GM18511 (cell line): ENCODE measurements at regions not wholly inside any gene's neighbourhood (a gene's known extent, or its start where the extent isn't known, plus 50 kb on each side); places are given as distances from the start of the nearest gene placed in this dataset.
"Not testable (repeated sequence)": the region's sequence is repeated elsewhere in the genome, so short reads cannot be mapped to it uniquely, and the experiment has no call there.

Experiments used
- ATAC-seq: cut with Tn5 transposase; IDR thresholded peaks from one replicate; pipeline ENCODE4 v1.9.1; 2021; ENCODE audit warnings: mild to moderate bottlenecking, moderate library complexity; ENCODE audit not compliant: unreplicated experiment

DNA sequence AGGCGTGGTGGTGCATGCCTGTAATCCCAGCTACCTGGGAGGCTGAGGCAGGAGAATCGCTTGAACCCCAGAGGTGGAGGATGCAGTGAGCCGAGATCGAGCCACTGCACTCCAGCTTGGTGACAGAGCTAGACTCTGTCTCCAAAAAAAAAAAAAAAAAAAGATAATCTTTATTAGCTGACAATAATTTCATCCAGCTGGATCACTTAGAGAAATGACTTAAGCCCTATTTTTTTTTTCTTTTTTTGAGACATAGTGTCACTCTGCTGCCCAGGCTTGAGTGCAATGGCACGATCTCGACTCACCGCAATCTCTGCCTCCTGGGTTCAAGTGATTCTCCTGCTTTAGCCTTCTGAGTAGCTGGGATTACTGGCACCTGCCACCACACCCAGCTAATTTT lies 51.6 kb upstream of the MAP4K4 start:
- not testable (repeated sequence) for ATAC-seq

DNA sequence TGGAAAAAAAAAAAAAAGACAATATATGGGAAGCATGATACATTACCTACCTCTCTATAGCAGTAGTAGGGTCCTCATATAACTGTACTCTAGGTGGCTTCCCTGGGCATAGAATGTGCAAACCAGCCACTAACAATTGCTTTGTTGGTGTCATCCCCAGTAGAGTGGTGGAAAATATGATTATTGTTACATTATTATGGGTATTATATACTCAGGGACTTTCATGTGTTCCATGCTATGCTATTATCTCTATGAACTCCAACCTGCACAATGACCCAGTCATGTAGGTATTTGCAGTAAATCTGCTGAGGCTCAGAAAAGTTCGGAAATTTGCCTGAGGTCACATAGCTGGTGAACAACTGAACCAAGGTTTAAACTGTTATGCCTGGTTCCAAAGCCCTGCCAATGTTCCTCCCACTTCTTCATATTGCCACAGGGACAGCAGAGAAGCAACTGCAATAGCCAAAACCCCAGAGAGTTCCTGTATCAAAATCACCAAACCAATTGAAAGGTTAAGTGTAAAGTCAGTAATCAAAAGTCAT lies 52.6 kb upstream of the MAP4K4 start:
- no peak for ATAC-seq

DNA sequence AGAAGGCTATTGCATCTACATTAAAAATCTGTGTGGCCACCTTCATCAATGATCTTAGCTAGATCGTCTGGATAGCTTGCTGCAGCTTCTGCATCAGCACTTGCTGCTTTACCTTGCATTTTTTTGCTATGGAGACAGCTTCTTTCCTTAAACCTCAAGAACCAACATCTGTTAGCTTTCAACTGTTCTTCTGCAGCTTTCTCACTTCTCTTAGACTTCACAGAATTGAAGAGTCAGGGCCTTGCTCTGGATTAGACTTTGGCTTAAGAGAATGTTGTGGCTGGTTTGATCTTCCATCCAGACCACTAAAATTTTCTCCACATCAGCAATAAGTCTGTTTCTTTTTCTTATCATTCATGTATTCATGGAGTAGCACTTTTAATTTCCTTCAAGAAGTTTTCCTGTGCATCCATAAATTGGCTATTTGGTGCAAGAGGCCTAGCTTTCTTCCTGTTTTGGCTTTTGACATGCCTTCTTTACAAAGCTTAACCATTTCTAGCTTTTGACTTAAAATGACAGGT lies 54.4 kb upstream of the MAP4K4 start:
- ATAC-seq, result no peak

DNA sequence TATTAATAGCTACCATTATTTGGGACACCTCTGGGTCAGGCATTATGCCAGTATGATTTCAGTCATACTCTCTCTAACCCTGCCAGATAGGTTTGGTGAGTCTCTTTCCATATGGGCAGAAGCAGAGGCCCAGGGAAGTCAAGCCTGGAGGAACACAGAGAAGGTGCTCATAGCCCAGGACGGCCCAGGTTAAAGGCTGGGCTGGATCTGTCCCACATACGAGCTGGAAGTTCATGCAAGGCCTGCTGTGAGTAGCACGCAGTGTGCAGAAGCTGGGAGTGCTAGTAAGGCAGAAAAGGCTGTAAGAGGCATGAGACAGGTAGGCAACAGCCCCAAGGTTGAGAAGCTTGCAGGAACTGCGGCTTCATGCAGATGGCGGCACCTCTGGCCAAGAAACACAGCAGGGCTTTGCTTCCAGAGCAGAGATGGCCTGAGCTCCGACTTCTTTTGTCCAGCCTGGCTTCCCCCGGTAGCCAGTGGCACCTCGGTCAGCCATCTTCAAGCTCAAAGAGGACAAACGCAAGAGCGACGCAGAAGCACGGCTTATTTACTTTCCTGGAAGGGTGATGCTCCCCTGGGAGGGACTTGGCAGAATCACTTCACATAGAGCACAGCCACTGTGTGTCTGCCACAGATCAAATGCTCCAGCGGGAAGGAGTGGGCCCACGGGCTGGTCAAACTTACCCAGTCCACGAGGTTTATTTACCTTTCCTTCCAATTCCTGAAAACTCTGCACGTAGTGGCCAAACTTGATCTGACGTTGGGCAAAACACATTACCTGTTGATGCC lies 58.5 kb upstream of the MAP4K4 start:
- ATAC-seq, result no peak

DNA sequence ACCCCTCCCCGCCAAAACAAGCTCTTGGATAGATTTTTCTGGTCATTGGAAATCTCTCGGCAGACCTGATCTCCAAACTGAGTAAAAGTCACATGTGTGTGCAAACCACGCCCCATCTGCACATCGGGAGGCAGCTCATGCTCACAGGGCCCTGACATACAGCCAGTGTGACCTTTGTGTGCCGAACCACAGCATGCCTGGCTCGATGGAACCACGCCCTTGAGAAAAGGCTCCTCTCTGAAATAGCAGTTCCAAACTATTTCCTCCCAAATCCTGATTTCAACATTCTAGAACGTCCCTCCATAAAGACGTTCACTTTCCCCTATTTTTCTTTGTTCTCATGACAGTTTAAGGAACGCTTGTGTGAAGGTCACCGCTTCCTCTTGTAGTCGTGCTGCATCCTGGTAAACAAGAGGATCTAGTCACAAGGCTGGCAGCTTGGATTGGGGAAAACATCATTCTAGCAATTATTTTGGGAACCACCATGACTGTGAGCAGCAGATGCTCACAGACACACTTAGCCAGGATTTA lies 59.3 kb upstream of the MAP4K4 start:
- ATAC-seq, result no peak

DNA sequence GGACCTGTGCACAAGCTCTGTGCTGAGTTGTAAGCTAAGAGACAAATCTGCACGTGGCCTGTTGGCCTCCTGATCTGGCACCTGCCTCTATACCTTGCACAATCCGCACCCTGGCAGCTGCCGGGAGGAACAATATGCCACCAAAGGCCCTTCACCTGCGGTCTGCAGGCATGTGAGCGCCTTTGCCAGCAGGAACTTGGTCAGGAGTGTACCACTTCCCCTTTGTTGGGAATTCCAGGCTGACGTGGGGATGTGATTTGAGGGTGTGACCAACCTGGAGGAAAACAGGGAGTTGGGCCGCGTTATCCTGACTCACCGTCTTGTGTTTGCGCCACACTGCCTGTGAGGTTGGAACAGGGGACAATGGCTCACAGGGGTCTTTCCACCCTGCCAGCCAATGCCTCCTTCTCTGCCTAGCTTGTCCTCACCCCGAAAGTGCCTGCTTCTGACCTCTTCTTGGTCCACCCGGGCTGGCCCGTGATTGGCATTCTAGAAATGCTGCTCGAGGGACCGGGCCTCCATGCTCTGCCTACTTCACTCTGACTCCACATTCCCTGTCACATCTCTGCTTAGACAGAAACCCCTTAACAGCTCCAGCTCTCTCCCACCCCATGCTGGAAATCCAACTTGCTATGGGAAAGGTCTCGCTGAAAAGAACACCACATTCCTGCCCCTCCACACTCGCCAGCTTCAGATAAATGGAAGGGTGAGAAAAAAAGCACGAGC lies 67.1 kb upstream of the MAP4K4 start:
- ATAC-seq, result no peak

DNA sequence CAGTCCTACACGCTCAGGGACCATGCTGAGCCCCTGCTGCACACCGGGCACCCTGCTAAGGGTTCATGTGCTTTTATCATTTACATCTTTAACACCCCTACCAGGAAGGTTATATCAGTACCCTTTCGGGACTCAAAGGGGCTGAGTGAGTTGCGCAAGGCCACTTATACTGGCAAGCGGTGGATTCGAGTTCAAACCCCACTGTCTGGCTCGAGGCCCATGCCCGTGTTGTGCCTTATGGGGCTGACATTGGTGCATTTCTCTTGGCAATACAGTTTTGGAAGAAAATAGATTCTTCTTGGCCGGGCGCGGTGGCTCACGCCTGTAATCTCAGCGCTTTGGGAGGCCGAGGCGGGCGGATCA lies 69.5 kb upstream of the MAP4K4 start:
- no peak for ATAC-seq

DNA sequence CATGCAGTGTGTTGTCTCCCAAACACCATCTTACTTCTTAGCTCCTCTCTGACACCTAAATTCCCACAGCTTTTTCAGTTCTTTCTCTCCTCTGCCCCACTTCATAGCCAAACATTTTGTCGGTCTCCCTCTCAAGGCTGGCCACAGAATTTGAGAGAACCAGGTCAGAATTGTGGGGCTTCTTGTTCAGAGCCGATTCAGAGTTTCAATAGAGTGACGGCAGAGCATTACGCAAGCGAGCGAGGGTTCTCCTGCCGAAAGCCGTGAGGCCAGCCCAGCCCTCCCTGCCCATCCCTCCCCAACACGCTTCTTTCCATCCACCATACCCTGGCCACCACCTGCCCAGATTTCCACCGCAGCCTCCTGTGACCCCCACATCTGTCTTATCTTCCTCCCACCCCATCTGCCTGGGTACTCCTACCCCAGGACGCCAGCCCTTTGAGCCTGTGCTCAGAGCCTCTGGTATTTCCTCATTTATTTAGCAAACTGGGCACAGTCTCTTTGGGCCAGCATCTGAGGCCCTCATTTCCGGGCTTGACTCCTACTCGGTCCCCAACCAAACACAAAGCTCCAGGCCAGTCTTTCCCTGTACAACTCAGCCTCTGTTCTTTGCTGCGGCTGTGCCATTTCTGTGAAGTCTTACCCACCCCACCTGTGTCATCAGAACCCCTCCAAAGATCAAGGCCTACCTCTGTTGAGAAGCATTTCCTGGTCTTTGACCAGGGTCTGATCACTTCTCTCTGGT lies 70.0 kb upstream of the MAP4K4 start:
- ATAC-seq, result no peak

DNA sequence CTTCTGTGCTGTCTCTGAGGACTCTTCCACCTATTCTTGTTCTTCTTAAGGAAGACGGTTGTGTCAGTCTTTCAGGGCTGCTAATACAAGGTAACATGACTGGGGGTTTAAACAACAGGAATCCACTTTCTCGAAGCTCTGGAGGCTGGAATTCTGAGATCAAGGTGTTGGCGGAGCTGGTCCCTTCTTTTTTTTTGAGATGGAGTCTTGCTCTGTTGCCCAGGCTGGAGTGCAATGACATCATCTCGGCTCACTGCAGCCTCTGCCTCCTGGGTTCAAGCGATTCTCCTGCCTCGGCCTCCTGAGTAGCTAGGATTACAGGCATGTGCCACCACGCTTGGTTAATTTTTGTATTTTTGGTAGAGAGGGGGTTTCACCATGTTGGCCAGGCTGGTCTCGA lies 71.7 kb upstream of the MAP4K4 start:
- not testable (repeated sequence) for ATAC-seq

DNA sequence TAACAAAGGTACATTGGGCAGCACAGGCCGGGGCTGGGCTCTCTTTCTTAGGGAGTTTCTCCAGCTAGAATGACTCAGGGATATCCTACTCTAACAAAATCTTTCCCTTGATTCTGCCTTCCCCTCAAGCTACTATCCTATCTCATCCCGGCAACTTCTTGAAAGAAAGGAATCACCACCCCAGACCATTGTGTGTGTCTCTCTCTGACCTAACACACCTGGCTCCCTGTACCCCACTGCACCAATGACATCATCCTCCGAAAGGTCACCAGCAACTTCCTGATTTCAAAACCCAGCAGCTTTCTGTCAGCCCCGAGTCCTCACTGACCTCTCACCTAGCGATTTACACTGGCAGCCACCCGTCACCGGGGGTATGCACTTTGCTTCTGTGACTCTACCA lies 72.1 kb upstream of the MAP4K4 start:
- ATAC-seq, result peak; percentile 31

DNA sequence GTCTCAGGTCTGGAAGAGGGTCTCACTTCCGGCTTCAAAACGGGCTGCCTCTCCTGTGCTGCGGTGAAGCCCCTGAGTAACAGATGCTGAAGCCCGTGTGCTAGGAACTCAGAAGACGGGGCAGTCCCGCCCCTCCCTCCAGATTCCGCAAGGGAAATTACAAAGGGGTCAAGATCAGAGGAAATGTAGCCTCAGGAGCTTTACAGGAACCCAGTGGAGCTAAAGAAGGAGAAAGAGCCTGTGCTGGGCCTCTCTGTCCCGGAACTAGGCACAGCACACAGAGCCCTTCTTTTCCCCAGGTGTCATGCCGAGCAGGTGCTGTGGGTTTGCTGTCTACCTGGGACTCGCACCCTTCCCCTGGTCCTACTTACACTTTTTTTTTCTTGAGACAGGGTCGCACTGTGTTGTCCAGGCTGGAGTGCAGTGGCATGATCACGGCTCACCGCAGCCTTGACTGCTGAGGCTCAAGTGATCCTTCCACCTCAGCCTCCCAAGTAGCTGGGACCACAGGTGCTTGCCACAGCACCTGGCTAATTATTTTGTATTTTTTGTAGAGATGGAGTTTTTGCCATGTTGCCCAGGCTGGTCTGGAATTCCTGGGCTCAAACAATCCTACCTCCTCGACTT lies 72.7 kb upstream of the MAP4K4 start:
- no peak for ATAC-seq

DNA sequence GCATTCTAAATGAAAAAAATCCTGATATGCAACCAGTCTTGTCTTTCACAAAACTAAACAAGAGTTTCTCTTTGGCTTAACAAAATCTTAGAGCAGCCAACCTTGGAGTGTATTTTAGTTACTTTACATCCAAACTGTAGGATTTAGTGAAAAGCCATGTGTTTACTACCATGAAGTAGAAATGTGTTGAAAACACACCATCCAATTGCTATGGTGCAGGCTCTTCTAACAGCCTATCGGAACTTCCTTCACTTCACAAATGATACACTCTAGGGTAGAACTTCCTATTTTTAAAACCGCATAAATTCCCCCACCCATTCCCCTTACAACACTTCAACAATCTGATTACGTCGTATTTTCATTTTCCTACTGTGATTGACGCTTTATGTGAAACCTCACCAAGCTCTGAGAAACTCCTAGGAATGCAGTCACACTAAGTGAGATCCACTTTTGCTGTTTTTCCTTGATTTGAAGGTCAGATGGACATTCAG lies 74.4 kb upstream of the MAP4K4 start:
- ATAC-seq, result peak; percentile 83

DNA sequence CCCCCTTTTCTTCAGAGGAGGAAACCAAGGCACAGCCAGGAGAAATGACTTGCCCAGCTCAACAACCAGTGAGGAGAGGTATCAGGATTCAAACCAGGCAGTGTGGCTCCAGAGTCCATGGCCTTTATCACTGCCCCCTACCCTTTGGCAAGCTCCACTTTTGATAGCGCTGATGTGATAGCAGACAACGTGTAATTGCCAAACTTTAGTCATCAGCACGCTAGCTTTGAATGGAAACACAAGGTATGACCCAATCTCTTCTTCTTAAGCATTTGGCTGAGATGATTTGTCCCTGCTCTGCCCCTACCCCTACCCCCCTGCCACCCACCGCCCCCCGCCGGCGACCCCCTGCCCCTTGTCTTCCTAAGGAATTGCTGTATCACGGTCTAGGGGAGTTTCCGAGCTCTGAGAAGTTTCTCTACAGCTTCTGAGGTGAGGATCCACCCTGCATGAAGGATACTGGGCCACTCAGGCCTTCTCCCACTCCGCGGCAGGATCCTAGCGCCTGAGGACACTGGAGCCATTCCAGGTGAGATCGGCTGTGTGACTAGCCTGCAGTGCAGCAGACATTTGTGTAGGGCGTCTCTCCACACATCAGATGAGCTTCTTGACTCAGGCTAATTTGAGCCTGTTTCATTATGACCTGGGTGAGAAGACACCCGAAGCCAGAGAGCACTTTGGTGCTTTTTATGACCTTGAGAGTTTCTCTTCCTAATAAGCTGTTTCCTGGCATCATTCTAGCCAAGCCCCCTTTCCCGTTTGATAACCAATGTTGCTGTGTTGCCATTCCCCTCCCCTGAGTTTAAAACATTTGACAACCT lies 75.1 kb upstream of the MAP4K4 start:
- peak; percentile 88 for ATAC-seq

DNA sequence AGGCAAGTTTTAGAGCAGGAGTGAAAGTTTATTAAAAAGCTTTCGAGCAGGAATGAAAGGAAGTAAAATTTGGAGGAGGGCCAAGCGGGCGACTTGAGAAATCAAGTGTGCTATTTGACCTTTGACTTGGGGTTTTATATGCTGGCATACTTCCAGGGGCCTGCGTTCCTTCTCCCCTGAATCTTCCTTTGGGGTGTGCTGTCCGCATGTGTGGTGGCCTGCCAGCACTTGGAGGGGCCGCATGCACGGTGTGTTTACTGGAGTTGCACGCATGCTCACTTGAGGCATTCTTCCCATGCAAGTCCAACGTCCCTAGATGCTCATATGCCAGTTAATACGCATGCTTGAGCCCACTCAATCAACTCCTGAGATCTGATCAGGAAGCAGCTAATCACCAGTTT lies 78.3 kb upstream of the MAP4K4 start:
- ATAC-seq, result no peak

DNA sequence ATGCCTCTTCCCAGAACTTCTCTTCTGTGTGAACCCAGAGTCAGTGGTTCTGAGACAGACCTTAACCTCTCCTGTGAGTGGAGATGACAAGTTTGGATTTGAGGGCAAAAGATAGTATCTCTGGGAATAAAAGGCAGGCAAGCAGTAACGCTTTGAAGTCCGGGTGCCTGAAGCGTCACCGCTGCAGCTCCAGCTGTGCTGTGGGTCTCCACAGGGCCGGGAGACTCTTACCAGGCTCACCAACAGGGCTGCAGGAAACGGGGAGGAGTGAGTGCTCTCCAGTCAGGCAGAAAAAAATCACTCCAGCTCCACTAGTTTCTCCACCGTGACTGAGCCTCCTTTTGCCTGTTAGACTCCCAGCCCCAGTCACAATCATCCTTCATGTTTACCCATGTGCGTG lies 79.7 kb upstream of the MAP4K4 start:
- ATAC-seq, result no peak

DNA sequence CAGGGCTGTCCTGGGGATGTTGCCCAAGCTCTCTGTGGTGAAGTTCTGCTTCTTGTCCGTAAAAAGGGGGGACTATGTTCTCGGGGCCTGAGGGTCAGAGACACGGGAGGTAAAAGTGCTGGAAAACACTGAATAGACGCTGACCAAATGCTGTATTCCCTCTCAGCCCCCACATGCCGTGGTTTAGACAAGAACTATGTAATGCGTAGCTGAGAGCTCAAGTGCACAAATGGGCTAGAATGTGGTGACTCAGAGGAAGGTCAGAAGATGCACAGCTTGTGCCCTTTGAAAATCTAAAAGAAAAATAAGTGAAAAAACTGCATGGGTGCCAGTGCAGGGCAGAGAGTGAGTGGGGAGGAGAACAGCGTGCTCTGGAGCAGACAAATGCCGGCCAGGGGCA lies 80.3 kb upstream of the MAP4K4 start:
- no peak for ATAC-seq

DNA sequence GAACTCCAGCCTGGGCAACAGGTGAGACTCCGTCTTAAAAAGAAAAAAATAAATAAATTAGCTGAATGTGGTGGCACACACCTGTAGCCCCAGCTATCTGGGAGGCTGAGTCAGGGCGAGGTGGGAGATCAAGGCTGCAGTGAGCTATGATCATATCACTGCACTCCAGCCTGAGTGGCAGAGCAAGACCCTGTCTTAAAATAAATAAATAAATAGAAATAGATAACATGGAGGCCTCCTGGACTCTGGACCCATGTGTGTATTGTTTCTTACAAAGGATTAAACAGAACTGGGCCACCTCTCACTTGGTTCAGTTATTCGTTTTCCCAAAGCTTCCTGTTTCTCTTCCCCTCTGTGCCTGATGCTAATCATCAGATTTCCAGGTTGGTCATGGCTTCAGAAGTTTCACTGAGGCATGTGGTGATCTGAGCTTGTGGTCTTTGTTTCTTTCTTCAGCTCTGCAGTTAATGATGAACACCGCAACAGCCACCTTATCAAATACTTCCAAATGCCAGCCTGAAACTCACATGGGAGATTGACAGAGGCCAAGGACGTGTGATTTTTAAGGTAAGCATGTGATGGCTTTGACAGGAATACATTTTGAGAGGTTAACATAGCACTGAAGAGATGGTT lies 83.3 kb upstream of the MAP4K4 start:
- no peak for ATAC-seq

DNA sequence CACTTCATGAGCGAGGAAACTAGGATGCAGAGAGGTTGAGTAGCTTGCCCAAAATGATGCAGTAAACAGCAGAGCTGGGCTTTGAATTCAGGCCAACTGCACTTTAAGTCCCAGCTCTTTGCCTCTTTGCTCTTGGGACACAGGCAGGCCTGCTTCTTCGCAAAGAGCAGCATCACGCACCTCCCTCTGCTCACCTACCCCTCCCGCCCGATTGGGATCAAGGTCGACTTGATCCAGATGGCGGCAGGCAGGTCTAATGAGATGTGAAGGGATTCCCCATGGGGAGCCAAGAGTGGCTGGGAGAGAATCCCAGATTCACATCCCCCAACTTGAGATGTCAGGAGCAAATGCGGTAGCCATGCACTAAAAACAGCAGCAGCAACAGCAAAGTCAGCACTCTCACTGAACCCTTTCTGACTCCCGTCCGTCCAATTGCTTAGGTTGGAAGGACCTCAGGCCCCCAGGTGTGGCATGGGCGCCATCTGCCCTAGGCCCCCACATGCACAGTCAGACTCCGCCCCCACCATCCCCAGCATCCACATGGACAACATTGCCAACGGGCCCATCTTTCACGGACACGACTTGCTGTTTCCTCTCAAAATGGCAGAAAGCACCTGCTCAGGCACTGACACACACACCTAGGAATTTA lies 84.3 kb upstream of the MAP4K4 start:
- no peak for ATAC-seq

DNA sequence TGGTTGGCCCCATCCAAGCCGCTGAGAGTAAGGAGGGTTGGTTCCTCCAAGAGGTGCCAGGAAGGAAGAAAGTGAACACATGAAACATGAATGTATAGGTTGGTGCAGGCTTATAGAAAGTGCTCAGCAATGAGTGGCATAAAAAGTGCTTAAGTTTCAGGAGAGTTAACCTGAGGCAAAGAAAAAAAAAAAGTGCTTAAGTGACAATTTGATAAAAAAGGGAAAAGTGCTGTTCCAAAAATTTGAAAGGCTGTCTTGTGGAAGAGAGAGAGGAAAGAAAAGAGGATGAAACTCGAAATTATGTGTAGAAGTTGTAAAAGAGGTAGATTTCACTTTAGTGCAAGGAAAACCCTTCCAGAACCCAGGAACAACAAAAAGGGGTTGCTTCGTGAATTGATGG lies 85.5 kb upstream of the MAP4K4 start:
- no peak for ATAC-seq
